Right atrium auricular region (tissue), 2 donors: ENCODE measurements at regions not wholly inside any gene's neighbourhood (a gene's known extent, or its start where the extent isn't known, plus 50 kb on each side); places are given as distances from the start of the nearest gene placed in this dataset.

Experiments used
- DNase-seq: peaks from one replicate; pipeline ENCODE4 v3.0.0-alpha.2; 2019; ENCODE audit warnings: low spot score
- H3K27ac ChIP-seq, 2 donors: fragments of 200-600 bp; sonication (generic); 1 replicate in 1 of 2; 2 replicates in 1 of 2; pipeline ENCODE4 v1.5.1; 2016 to 2019
- H3K27me3 ChIP-seq, 2 donors: fragments of 200-600 bp; sonication (generic); one replicate each; pipeline versions ENCODE4 v1.5.1 to v1.6.0; 2017 to 2019
- H3K36me3 ChIP-seq: fragments of 200-600 bp; sonication (generic); one replicate; pipeline ENCODE4 v1.5.1; 2016
- H3K4me1 ChIP-seq, 2 donors: fragments of 200-600 bp; sonication (generic); one replicate each; pipeline versions ENCODE4 v1.5.1 to v1.6.0; 2017 to 2019
- H3K4me3 ChIP-seq, 2 donors: fragments of 200-600 bp; sonication (generic); 1 replicate in 1 of 2; 2 replicates in 1 of 2; pipeline ENCODE4 v1.5.1; 2017 to 2019; ENCODE audit warnings: mild to moderate bottlenecking in 1 of 2, moderate library complexity in 1 of 2
- H3K9me3 ChIP-seq, 2 donors: fragments of 200-600 bp; sonication (generic); one replicate each; pipeline ENCODE4 v1.5.1; 2019
- CTCF ChIP-seq, 2 donors: fragments of 200-600 bp; sonication (generic); IDR thresholded peaks; one replicate each; pipeline ENCODE4 v1.5.1; 2019; ENCODE audit warnings: antibody characterized with exemption in 2 of 2

- no peak overlapping the region for H3K27ac ChIP-seq
- no peaks in the 10 kb centered on the region for H3K4me1 ChIP-seq
- no peak for DNase-seq
- TF ChIP-seq CTCF (IDR thresholded peaks at IDR 0.05), result no peak
- H3K27me3 ChIP-seq, result no peaks in the 10 kb centered on the region
- H3K9me3 ChIP-seq, result no peaks in the 10 kb centered on the region
- no peak overlapping the region for H3K4me3 ChIP-seq
- H3K36me3 ChIP-seq, result no peaks in the 10 kb centered on the region
These were observed 666.1 kb upstream of the PKDCC start for GRCh38 chr2:41381701-41382100.

- peaks cover 0 to 20% of the 10 kb centered on the region in 2 donors for H3K9me3 ChIP-seq
- no peak for DNase-seq
- H3K4me1 ChIP-seq, result no peaks in the 10 kb centered on the region
- H3K27ac ChIP-seq, result no peak overlapping the region
- H3K36me3 ChIP-seq, result no peaks in the 10 kb centered on the region
- no peak for TF ChIP-seq CTCF (IDR thresholded peaks at IDR 0.05)
- no peaks in the 10 kb centered on the region for H3K27me3 ChIP-seq
- no peak overlapping the region for H3K4me3 ChIP-seq
These were observed 660.3 kb upstream of the PKDCC start for GRCh38 chr2:41387519-41387918.

- Histone ChIP-seq H3K27me3 (no peaks in the 10 kb centered on the region), H3K27ac (no peak overlapping the region)
- TF ChIP-seq CTCF (IDR thresholded peaks at IDR 0.05), result no peak
These were observed 654.2 kb upstream of the PKDCC start for GRCh38 chr2:41393621-41394020.

GRCh38 chr2:41394541-41394940, 653.3 kb upstream of the PKDCC start:
- no peaks in the 10 kb centered on the region for H3K27me3 ChIP-seq
- H3K4me3 ChIP-seq, result no peak overlapping the region
- no peak overlapping the region for H3K27ac ChIP-seq
- H3K4me1 ChIP-seq, result no peaks in the 10 kb centered on the region
- no peaks in the 10 kb centered on the region for H3K36me3 ChIP-seq
- no peak for TF ChIP-seq CTCF (IDR thresholded peaks at IDR 0.05)
- DNase-seq, result no peak
- peaks cover 0 to 6% of the 10 kb centered on the region in 2 donors for H3K9me3 ChIP-seq

More at GRCh38 chr2:41393621-41394020, 654.2 kb upstream of the PKDCC start:
- DNase-seq, result no peak
- peaks cover 0 to 16% of the 10 kb centered on the region in 2 donors for H3K9me3 ChIP-seq
- no peak overlapping the region for H3K4me3 ChIP-seq
- no peaks in the 10 kb centered on the region for H3K4me1 ChIP-seq
- H3K36me3 ChIP-seq, result no peaks in the 10 kb centered on the region

GRCh38 chr2:41395692-41396091, 652.1 kb upstream of the PKDCC start:
- Histone ChIP-seq H3K9me3 (peaks cover 0 to 6% of the 10 kb centered on the region in 2 donors), H3K36me3 (no peaks in the 10 kb centered on the region), H3K4me3 (no peak overlapping the region), H3K4me1 (no peaks in the 10 kb centered on the region), H3K27ac (no peak overlapping the region), H3K27me3 (no peaks in the 10 kb centered on the region)
- TF ChIP-seq CTCF (IDR thresholded peaks at IDR 0.05), result no peak
- no peak for DNase-seq

GRCh38 chr2:41399437-41400087, 648.3 kb upstream of the PKDCC start:
- H3K36me3 ChIP-seq, result no peaks in the 10 kb centered on the region
- no peak overlapping the region for H3K27ac ChIP-seq
- H3K4me3 ChIP-seq, result no peak overlapping the region
- H3K4me1 ChIP-seq, result no peaks in the 10 kb centered on the region
- no peaks in the 10 kb centered on the region for H3K9me3 ChIP-seq
- DNase-seq, result no peak
- no peaks in the 10 kb centered on the region for H3K27me3 ChIP-seq
- TF ChIP-seq CTCF (IDR thresholded peaks at IDR 0.05), result no peak
